DOHH2 (cell line): ENCODE measurements at regions not wholly inside any gene's neighbourhood (a gene's known extent, or its start where the extent isn't known, plus 50 kb on each side); places are given as distances from the start of the nearest gene placed in this dataset.

Source experiments
- H3F3A ChIP-seq: fragments of 200-600 bp; sonication (generic), shearing (Covaris generic); 2 replicates; pipeline ENCODE4 v1.6.0; 2016; ENCODE audit warnings: antibody characterized with exemption, mild to moderate bottlenecking; ENCODE audit not compliant: control insufficient read depth, insufficient read depth
- H3K27ac ChIP-seq: fragments of 200-600 bp; sonication (generic); 2 replicates; pipeline ENCODE4 v1.5.1; 2014; ENCODE audit warnings: low read depth, mild to moderate bottlenecking, low read length, moderate library complexity
- H3K27me3 ChIP-seq: fragments of 200-600 bp; sonication (generic); 2 replicates; pipeline ENCODE4 v1.6.1; 2014; ENCODE audit warnings: mild to moderate bottlenecking, low read length, mixed read lengths; ENCODE audit not compliant: control insufficient read depth
- H3K36me3 ChIP-seq: fragments of 200-600 bp; sonication (generic); 2 replicates; pipeline ENCODE4 v1.6.1; 2014; ENCODE audit warnings: mild to moderate bottlenecking, low read length, moderate library complexity, mixed read lengths; ENCODE audit not compliant: control insufficient read depth
- H3K4me1 ChIP-seq: fragments of 200-600 bp; sonication (generic); 2 replicates; pipeline ENCODE4 v1.6.1; 2014; ENCODE audit warnings: mild to moderate bottlenecking, low read length, mixed read lengths; ENCODE audit not compliant: control insufficient read depth
- H3K4me2 ChIP-seq: fragments of 200-600 bp; sonication (generic); 2 replicates; pipeline ENCODE4 v1.6.0; 2014; ENCODE audit warnings: mild to moderate bottlenecking, low read length, moderate library complexity
- H3K4me3 ChIP-seq: fragments of 200-600 bp; sonication (generic); 2 replicates; pipeline ENCODE4 v1.5.1; 2014; ENCODE audit warnings: mild to moderate bottlenecking, low read length, mixed read lengths
- H3K79me2 ChIP-seq: fragments of 200-600 bp; sonication (generic); 2 replicates; pipeline ENCODE4 v1.6.1; 2014; ENCODE audit warnings: mild to moderate bottlenecking, low read length, mixed read lengths; ENCODE audit not compliant: control insufficient read depth
- H3K9me2 ChIP-seq: fragments of 200-600 bp; sonication (generic); replicated peaks from 2 replicates; pipeline ENCODE4 v1.6.1; 2014; ENCODE audit warnings: mild to moderate bottlenecking, low read length, mixed read lengths; ENCODE audit not compliant: control insufficient read depth
- H3K9me3 ChIP-seq: fragments of 200-600 bp; sonication (generic); 2 replicates; pipeline ENCODE4 v1.6.1; 2014; ENCODE audit warnings: antibody characterized with exemption, low read length, mixed read lengths; ENCODE audit not compliant: control insufficient read depth, insufficient read depth
- H4K20me1 ChIP-seq: fragments of 200-600 bp; sonication (generic); 2 replicates; pipeline ENCODE4 v1.6.0; 2014; ENCODE audit warnings: low read depth, mild to moderate bottlenecking, antibody characterized with exemption, low read length, moderate library complexity; ENCODE audit not compliant: control insufficient read depth, insufficient read depth
- CTCF ChIP-seq: fragments of 200-600 bp; sonication (generic); IDR thresholded peaks from one replicate; pipeline ENCODE4 v1.5.1; 2014; ENCODE audit warnings: antibody characterized with exemption, mild to moderate bottlenecking, low read depth, low read length; ENCODE audit not compliant: poor library complexity, severe bottlenecking
- EZH2phosphoT487 ChIP-seq: fragments of 200-600 bp; sonication (generic); IDR thresholded peaks from 2 replicates; pipeline ENCODE4 v1.6.1; 2017; ENCODE audit warnings: borderline replicate concordance, mild to moderate bottlenecking, antibody characterized with exemption, low read length, moderate library complexity, mixed read lengths

GRCh38 chr7:25731846-25732245 is 420.2 kb upstream of the NFE2L3 start:
- Histone ChIP-seq H3K79me2 (no peaks in the 10 kb centered on the region), H3K27ac (no peak overlapping the region), H3K9me3 (no peaks in the 10 kb centered on the region), H3K27me3 (peaks cover 14% of the 10 kb centered on the region), H3K4me1 (no peaks in the 10 kb centered on the region), H3K9me2 (no peaks in the 10 kb centered on the region), H3K4me2 (no peak overlapping the region), H3K36me3 (no peaks in the 10 kb centered on the region), H4K20me1 (no peaks in the 10 kb centered on the region), H3F3A (no peaks in the 10 kb centered on the region), H3K4me3 (no peak overlapping the region)
- TF ChIP-seq EZH2phosphoT487 (no peak), CTCF (no peak)

- Histone ChIP-seq H3K36me3 (no peaks in the 10 kb centered on the region), H4K20me1 (no peaks in the 10 kb centered on the region), H3K9me2 (no peaks in the 10 kb centered on the region), H3K79me2 (no peaks in the 10 kb centered on the region), H3F3A (no peaks in the 10 kb centered on the region), H3K9me3 (no peaks in the 10 kb centered on the region), H3K4me2 (no peak overlapping the region), H3K27me3 (peaks cover 13% of the 10 kb centered on the region), H3K4me3 (no peak overlapping the region), H3K27ac (no peak overlapping the region), H3K4me1 (no peaks in the 10 kb centered on the region)
- no peak for TF ChIP-seq CTCF
- no peak for TF ChIP-seq EZH2phosphoT487
These were observed 419.2 kb upstream of the NFE2L3 start for GRCh38 chr7:25732766-25733217.

GRCh38 chr7:25735674-25736242 is 416.2 kb upstream of the NFE2L3 start:
- Histone ChIP-seq H3K79me2 (no peaks in the 10 kb centered on the region), H3K4me2 (no peak overlapping the region), H3K9me3 (no peaks in the 10 kb centered on the region), H3K27ac (no peak overlapping the region), H3K27me3 (peaks cover 9% of the 10 kb centered on the region), H3K4me3 (no peak overlapping the region), H4K20me1 (no peaks in the 10 kb centered on the region), H3K4me1 (no peaks in the 10 kb centered on the region), H3F3A (no peaks in the 10 kb centered on the region), H3K36me3 (no peaks in the 10 kb centered on the region), H3K9me2 (no peaks in the 10 kb centered on the region)
- no peak for TF ChIP-seq CTCF
- TF ChIP-seq EZH2phosphoT487, result no peak
